Fibroblast of lung (primary cell): ENCODE measurements at regions not wholly inside any gene's neighbourhood (a gene's known extent, or its start where the extent isn't known, plus 50 kb on each side); places are given as distances from the start of the nearest gene placed in this dataset.

Experiments
- DNase-seq, 2 donors: peaks; one replicate each; pipeline versions ENCODE4 v3.0.0 to v3.0.0-alpha.2; 2010; ENCODE audit warnings: low read depth in 2 of 2
- H2AFZ ChIP-seq: 2 replicates; pipeline ENCODE4 v1.5.1; 2012; ENCODE audit warnings: low read length, control low read depth, inconsistent platforms
- H3K27ac ChIP-seq: 2 replicates; pipeline ENCODE4 v1.5.1; 2011; ENCODE audit warnings: low read length, control low read depth; ENCODE audit not compliant: insufficient read depth
- H3K27me3 ChIP-seq: 2 replicates; pipeline ENCODE4 v1.5.1; 2011; ENCODE audit warnings: mild to moderate bottlenecking, low read length; ENCODE audit not compliant: control insufficient read depth, insufficient read depth
- H3K36me3 ChIP-seq: 2 replicates; pipeline ENCODE4 v1.5.1; 2011; ENCODE audit warnings: low read length; ENCODE audit not compliant: control insufficient read depth, insufficient read depth
- H3K4me1 ChIP-seq: 2 replicates; pipeline ENCODE4 v1.5.1; 2011; ENCODE audit warnings: low read length; ENCODE audit not compliant: control insufficient read depth, insufficient read depth; ENCODE audit errors: extremely low read depth
- H3K4me2 ChIP-seq: 2 replicates; pipeline ENCODE4 v1.5.1; 2011; ENCODE audit warnings: low read length, control low read depth; ENCODE audit not compliant: insufficient read depth; ENCODE audit errors: extremely low read depth
- H3K4me3 ChIP-seq, 4 experiments: fragments of 200-600 bp in 1 of 4; sonication (generic) in 1 of 4; replicated peaks in 1 of 4; 2 replicates each; pipeline ENCODE4 v1.5.1; 2011 to 2016; ENCODE audit warnings: low read length in 4 of 4, low read depth in 3 of 4, mild to moderate bottlenecking in 3 of 4, control low read depth in 2 of 4, inconsistent platforms in 1 of 4, mixed read lengths in 1 of 4; ENCODE audit not compliant: insufficient read depth in 1 of 4; ENCODE audit errors: control extremely low read depth in 1 of 4
- H3K79me2 ChIP-seq: 2 replicates; pipeline ENCODE4 v1.5.1; 2012; ENCODE audit warnings: mild to moderate bottlenecking, low read length, inconsistent platforms; ENCODE audit not compliant: control insufficient read depth, insufficient read depth
- H3K9ac ChIP-seq: 2 replicates; pipeline ENCODE4 v1.5.1; 2011; ENCODE audit warnings: mild to moderate bottlenecking, low read length, control low read depth; ENCODE audit not compliant: insufficient read depth
- H3K9me3 ChIP-seq: 2 replicates; pipeline ENCODE4 v1.5.1; 2012; ENCODE audit warnings: low read depth, low read length; ENCODE audit not compliant: control insufficient read depth, insufficient read depth
- H4K20me1 ChIP-seq: 2 replicates; pipeline ENCODE4 v1.5.1; 2011; ENCODE audit warnings: low read length; ENCODE audit not compliant: control insufficient read depth, insufficient read depth; ENCODE audit errors: extremely low read depth
- CTCF ChIP-seq, 2 donors: IDR thresholded peaks in 1 of 2; conservative IDR thresholded peaks in 1 of 2; 1 replicate in 1 of 2; 2 replicates in 1 of 2; pipeline ENCODE4 v1.5.1; 2011 to 2012; ENCODE audit warnings: low read length in 2 of 2, control low read depth in 1 of 2, inconsistent platforms in 1 of 2, low read depth in 1 of 2, mild to moderate bottlenecking in 1 of 2
- EZH2 ChIP-seq: IDR thresholded peaks from 2 replicates; pipeline ENCODE4 v1.5.1; 2012; ENCODE audit warnings: low read length, control low read depth, mild to moderate bottlenecking; ENCODE audit errors: missing control alignments

- Histone ChIP-seq H3K4me2 (no peak overlapping the region), H3K9ac (no peak overlapping the region), H3K4me1 (no peaks in the 10 kb centered on the region), H4K20me1 (no peaks in the 10 kb centered on the region), H3K27ac (no peak overlapping the region), H3K79me2 (no peaks in the 10 kb centered on the region), H2AFZ (no peak overlapping the region), H3K9me3 (no peaks in the 10 kb centered on the region), H3K4me3 (no peak overlapping the region), H3K27me3 (no peaks in the 10 kb centered on the region), H3K36me3 (no peaks in the 10 kb centered on the region)
- no peak for DNase-seq
- TF ChIP-seq CTCF (conservative IDR thresholded peaks at IDR 0.05 in 1 of 2, IDR thresholded peaks at IDR 0.05 in 1 of 2; ENCODE audit: low read depth in 1 of 2, low read length in 2 of 2) = no peak
- TF ChIP-seq EZH2 = no peak
Observed at GRCh38 chr20:7493311-7493710, 446.9 kb downstream of the HAO1 start.

GRCh38 chr20:7496394-7496991 lies 443.8 kb downstream of the HAO1 start:
- TF ChIP-seq CTCF (conservative IDR thresholded peaks at IDR 0.05 in 1 of 2, IDR thresholded peaks at IDR 0.05 in 1 of 2; ENCODE audit: low read depth in 1 of 2, low read length in 2 of 2) = no peak
- TF ChIP-seq EZH2 = no peak
- peak in 1 of 2 donors; percentile 86 for DNase-seq

GRCh38 chr20:7497985-7498384 lies 442.3 kb downstream of the HAO1 start:
- no peaks in the 10 kb centered on the region for H3K27me3 ChIP-seq
- no peak overlapping the region for H3K9ac ChIP-seq
- no peaks in the 10 kb centered on the region for H4K20me1 ChIP-seq
- no peaks in the 10 kb centered on the region for H3K9me3 ChIP-seq
- TF ChIP-seq CTCF (conservative IDR thresholded peaks at IDR 0.05 in 1 of 2, IDR thresholded peaks at IDR 0.05 in 1 of 2; ENCODE audit: low read depth in 1 of 2, low read length in 2 of 2) (no peak), EZH2 (no peak)
- no peak overlapping the region for H2AFZ ChIP-seq
- no peak overlapping the region for H3K4me3 ChIP-seq
- no peak overlapping the region for H3K27ac ChIP-seq
- H3K4me2 ChIP-seq = no peak overlapping the region
- no peaks in the 10 kb centered on the region for H3K79me2 ChIP-seq
- DNase-seq = peak in 1 of 2 donors; percentile 95
- H3K4me1 ChIP-seq = no peaks in the 10 kb centered on the region
- no peaks in the 10 kb centered on the region for H3K36me3 ChIP-seq

More at GRCh38 chr20:7496394-7496991, 443.8 kb downstream of the HAO1 start:
- H4K20me1 ChIP-seq = no peaks in the 10 kb centered on the region
- no peaks in the 10 kb centered on the region for H3K9me3 ChIP-seq
- H2AFZ ChIP-seq = no peak overlapping the region
- H3K4me3 ChIP-seq = no peak overlapping the region
- no peak overlapping the region for H3K9ac ChIP-seq
- no peaks in the 10 kb centered on the region for H3K4me1 ChIP-seq
- H3K36me3 ChIP-seq = no peaks in the 10 kb centered on the region
- no peaks in the 10 kb centered on the region for H3K79me2 ChIP-seq
- H3K4me2 ChIP-seq = no peak overlapping the region
- no peaks in the 10 kb centered on the region for H3K27me3 ChIP-seq
- no peak overlapping the region for H3K27ac ChIP-seq
